HEK293T (cell line): ENCODE measurements at regions not wholly inside any gene's neighbourhood (a gene's known extent, or its start where the extent isn't known, plus 50 kb on each side); places are given as distances from the start of the nearest gene placed in this dataset.

ENCODE experiments used
- ARNT ChIP-seq: fragments of 450-650 bp; IDR thresholded peaks from 2 replicates; pipeline ENCODE4 v1.6.1; 2017; ENCODE audit warnings: mild to moderate bottlenecking
- BHLHE40 ChIP-seq: fragments of 450-650 bp; IDR thresholded peaks from 2 replicates; pipeline ENCODE4 v1.6.1; 2016; ENCODE audit warnings: mild to moderate bottlenecking, moderate library complexity, borderline replicate concordance
- FOXM1 ChIP-seq: fragments of 450-650 bp; IDR thresholded peaks from 2 replicates; pipeline ENCODE4 v1.6.1; 2017; ENCODE audit warnings: mild to moderate bottlenecking, borderline replicate concordance
- SP1 ChIP-seq: fragments of 450-650 bp; IDR thresholded peaks from 2 replicates; pipeline ENCODE4 v1.6.1; 2017
- TARDBP ChIP-seq: fragments of 450-650 bp; IDR thresholded peaks from 2 replicates; pipeline ENCODE4 v1.6.1; 2016

DNA sequence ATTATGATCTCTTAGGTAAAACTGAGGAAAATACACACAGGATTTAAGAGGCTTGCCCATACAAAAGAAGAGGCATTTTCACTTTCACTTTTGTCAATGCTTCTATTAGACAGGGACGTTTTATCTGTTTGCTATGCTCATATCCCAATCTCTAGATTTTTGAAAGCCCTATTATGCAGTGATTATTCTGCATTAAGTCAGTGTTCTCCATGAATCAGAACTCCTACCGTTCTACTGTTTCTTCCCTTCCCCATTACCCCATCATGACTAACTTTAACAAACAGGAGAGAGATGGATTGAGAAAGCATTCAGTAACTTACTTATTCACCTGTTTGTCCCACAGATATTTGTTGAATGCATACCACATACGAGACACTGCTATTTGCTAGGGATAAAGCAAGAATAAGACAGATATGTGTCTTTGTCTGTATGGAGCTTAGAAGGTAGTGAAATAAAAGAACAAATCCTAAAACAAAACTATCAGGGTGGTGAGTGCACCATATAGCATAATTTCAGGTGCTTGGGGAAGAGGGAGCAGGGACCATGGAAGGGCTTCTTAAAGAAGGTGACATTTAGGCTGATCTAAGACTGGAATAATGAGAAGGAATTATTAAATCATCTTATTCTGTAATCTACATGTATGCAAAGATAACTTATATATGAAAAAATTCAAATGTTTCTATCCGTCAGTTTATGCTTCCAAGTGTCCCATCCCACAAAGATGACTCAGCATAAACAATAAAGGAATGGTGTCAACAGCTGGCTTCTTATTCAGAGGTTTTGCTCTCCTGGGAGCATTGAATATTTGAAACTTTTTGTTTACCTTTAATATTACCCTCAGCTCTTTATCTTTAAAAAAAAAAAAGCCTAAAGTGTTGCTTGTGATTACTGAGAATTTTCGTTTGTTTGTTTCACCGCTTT is 328.1 kb downstream of the HINT1 start:
- no peak for TF ChIP-seq SP1
- TF ChIP-seq TARDBP = no peak
- no peak for TF ChIP-seq FOXM1
- no peak for TF ChIP-seq ARNT
- TF ChIP-seq BHLHE40 = no peak
